NCI-H2081 (cell line): ENCODE measurements at regions not wholly inside any gene's neighbourhood (a gene's known extent, or its start where the extent isn't known, plus 50 kb on each side); places are given as distances from the start of the nearest gene placed in this dataset.

Experiments used
- DNase-seq, 2 experiments: peaks; one replicate each; lab custom pipeline; 2025; lab: John Stamatoyannopoulos, UW

DNA sequence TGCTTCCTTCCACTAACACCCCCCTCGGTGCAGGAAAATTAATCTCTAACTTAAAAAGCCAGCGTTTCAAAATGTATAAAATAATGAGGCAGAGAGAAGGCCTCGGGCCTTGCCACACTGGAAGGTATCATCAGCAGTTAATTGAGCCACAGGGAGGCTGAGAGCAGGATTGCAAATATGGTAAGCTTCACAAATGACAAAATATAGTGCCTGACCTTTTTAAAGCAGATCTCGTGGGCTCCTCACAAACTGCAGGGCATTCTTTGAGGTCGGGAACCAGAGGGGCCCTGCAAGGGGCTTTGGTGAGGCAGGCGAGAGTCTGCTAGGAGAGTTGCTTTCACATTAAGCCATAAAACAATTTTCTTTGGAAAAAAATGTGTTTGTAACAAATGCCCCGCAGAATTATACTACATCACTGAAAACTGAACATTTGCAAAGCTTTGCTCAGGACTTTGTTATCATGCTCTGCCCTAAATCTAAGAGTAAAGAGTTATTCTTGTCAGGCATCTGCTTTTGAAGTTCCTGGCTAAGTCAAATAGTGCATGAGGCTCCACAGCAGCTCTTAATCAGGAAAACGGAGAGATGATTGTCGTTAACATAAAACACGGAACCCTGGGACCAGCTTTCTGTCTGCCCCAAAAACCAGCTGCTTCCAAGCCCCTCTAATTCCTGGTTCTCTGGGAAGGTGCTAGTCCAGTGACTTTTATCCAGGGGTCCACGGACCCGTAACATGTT is 61.4 kb upstream of the SYT13 start:
- no peak for DNase-seq

- DNase-seq: no peak
Measured at GRCh38 chr11:45345491-45345890, 59.4 kb upstream of the SYT13 start.

- no peak for DNase-seq
Measured at GRCh38 chr11:45344028-45344427, 57.9 kb upstream of the SYT13 start.

GRCh38 chr11:45343444-45343843 is 57.3 kb upstream of the SYT13 start:
- DNase-seq: no peak

DNA sequence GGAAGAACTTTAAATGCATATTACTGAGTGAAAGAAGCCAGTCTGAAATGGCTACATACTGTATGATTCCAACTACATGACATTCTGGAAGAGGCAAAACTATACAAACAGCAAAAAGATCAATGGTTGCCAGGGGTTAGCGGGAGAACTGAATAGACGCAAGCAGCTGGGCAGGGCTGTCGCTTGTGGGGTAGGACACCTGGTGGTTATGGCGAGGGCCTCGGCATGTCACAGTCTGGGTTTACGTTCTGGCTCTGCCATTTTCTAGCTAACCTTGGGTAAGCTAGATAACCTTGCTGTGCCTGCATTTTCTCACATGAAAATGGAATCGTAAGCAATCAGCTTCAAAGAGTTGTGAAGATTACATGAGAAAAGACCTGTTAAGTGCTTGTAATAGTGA is 55.2 kb upstream of the SYT13 start:
- peak in 1 of 2 experiments; percentile 13 for DNase-seq

GRCh38 chr11:45339729-45340519 is 53.8 kb upstream of the SYT13 start:
- DNase-seq: peak; percentile 86 to 88

DNA sequence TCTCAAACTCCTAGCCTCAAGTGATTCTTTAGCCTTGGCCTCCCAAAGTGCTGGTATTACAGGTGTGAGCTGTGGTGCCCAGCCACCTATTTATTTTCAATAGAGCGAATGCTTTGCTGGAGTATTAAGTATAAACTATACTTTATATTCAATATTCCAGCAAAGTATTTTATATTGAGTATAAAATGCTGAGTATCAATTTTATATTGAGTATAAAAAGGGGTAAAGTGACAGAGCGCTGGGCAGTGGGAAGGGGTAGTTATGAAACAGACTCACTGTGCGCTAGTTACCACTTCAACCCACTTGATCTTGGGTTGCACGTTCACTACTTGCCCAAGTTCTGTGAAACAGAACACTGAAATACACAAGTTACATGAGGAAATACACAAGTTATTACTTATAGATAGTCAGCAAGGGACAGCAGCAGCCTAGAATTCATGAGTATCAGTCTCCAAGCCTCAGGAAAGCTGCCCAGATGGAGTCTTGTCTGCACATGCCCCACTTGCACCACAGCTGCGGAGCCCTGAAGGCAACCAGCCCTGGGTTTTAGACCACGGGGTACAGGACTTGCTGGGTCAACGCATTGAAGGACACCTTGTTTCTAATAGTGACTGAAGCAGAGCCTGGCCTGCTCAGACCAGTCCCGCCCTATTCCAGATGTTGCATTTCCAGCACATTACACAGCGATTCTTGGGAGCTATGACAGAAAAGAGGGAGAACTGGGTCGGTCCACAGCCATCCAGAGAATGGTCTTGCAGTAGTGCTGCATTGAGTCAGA is 51.6 kb upstream of the SYT13 start:
- DNase-seq: no peak

DNA sequence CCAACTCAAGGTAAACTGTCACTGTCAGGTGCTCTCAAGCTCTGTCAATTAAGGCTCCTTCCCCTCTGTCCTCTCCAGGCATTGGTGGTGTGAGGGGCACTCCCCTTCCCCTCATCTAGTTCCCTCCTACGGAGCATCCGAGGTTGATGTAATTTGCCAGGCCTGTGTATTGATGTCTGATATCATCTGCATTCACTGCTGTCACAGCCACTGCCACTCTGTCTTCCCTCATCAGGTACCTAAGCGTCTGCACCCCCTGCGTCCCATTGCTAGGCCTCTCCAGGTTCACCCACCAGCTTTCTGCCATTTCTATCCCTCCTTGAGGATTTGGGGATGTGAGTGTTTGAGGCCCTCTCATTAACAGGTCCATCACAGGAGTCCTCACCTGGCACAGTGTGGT is 50.0 kb upstream of the SYT13 start:
- no peak for DNase-seq
